ENCODE measurements at regions not wholly inside any gene's neighbourhood (a gene's known extent, or its start where the extent isn't known, plus 50 kb on each side); places are given as distances from the start of the nearest gene placed in this dataset.

- no peak for ATAC-seq
- ChIA-PET CTCF (no interaction called here), RAD21 (ENCODE audit: low non-redundant PET in 1 of 2, low total read pairs in 2 of 2, uncharacterized antibody in 2 of 2, unreplicated experiment in 2 of 2) (no interaction called here), POLR2A (no interaction called here)
- no peak for DNase-seq (ENCODE audit: low read depth, low spot score)
- Histone ChIP-seq H4K20me1 (ENCODE audit: insufficient read depth) (no peaks in the 10 kb centered on the region), H3K4me2 (ENCODE audit: low read length) (no peak overlapping the region), H3K27ac (ENCODE audit: low read depth, low read length) (no peak overlapping the region), H3K9ac (ENCODE audit: low read length) (no peak overlapping the region), H3K9me2 (ENCODE audit: insufficient read depth) (no peaks in the 10 kb centered on the region), H3K9me3 (ENCODE audit: control insufficient read depth in 1 of 2, insufficient read depth in 1 of 2, low read depth in 1 of 2, low read length in 2 of 2) (peaks cover 0 to 6% of the 10 kb centered on the region in 2 experiments; a peak in 2 of 4 replicates), H3K4me1 (ENCODE audit: control insufficient read depth in 1 of 2, insufficient read depth in 2 of 2, low read length in 2 of 2) (no peaks in the 10 kb centered on the region), H3K36me3 (ENCODE audit: control insufficient read depth in 1 of 2, insufficient read depth in 2 of 2, low read length in 2 of 2) (no peaks in the 10 kb centered on the region), H2AFZ (ENCODE audit: low read depth, low read length, poor library complexity, severe bottlenecking) (no peak overlapping the region), H3K79me2 (ENCODE audit: insufficient read depth, low read length) (no peaks in the 10 kb centered on the region), H3K4me3 (replicated peaks in 1 of 2; ENCODE audit: low read depth in 1 of 2, low read length in 2 of 2) (no peak overlapping the region), H3K27me3 (ENCODE audit: insufficient read depth, low read length) (no peaks in the 10 kb centered on the region)
- no TSS peak for BruUV-seq (replicated peaks)
- TF ChIP-seq EZH2phosphoT487 (IDR thresholded peaks at IDR 0.05; ENCODE audit: borderline replicate concordance), result no peak
- no peak for TF ChIP-seq FOSL1 (IDR thresholded peaks at IDR 0.05; ENCODE audit: low read depth)
- TF ChIP-seq CBX3 (IDR thresholded peaks at IDR 0.05; ENCODE audit: low read depth), result no peak
- no peak for TF ChIP-seq ATF3 (IDR thresholded peaks at IDR 0.05)
- TF ChIP-seq POLR2AphosphoS5 (IDR thresholded peaks at IDR 0.05; ENCODE audit: low read depth, low read length), result no peak
- TF ChIP-seq POLR2A (IDR thresholded peaks at IDR 0.05; ENCODE audit: borderline replicate concordance, extremely low read depth, insufficient read depth, insufficient read length), result no peak
- TF ChIP-seq SRF (IDR thresholded peaks at IDR 0.05; ENCODE audit: low read depth), result no peak
- no peak for TF ChIP-seq CTCF (IDR thresholded peaks at IDR 0.05 in 2 of 3, conservative IDR thresholded peaks at IDR 0.05 in 1 of 3; ENCODE audit: borderline replicate concordance in 1 of 3, insufficient read depth in 1 of 3, low read depth in 2 of 3, low read length in 2 of 3)
- TF ChIP-seq EZH2 (IDR thresholded peaks at IDR 0.05), result no peak
- TF ChIP-seq CEBPB (IDR thresholded peaks at IDR 0.05; ENCODE audit: low read depth), result no peak
- intact Hi-C loops (cut with micrococcal nuclease), result no loop called here
Observed at GRCh38 chr15:93780073-93780472, 451.3 kb upstream of the MCTP2 start.

GRCh38 chr15:93779341-93779740, 452.0 kb upstream of the MCTP2 start:
- intact Hi-C loops (cut with micrococcal nuclease), result no loop called here
- H3K4me3 ChIP-seq (replicated peaks in 1 of 2; ENCODE audit: low read depth in 1 of 2, low read length in 2 of 2), result no peak overlapping the region
- H2AFZ ChIP-seq (ENCODE audit: low read depth, low read length, poor library complexity, severe bottlenecking), result no peak overlapping the region
- no peak overlapping the region for H3K27ac ChIP-seq (ENCODE audit: low read depth, low read length)
- no peaks in the 10 kb centered on the region for H3K9me2 ChIP-seq (ENCODE audit: insufficient read depth)
- no peaks in the 10 kb centered on the region for H3K27me3 ChIP-seq (ENCODE audit: insufficient read depth, low read length)
- ChIA-PET CTCF (no interaction called here), RAD21 (ENCODE audit: low non-redundant PET in 1 of 2, low total read pairs in 2 of 2, uncharacterized antibody in 2 of 2, unreplicated experiment in 2 of 2) (no interaction called here), POLR2A (no interaction called here)
- H3K36me3 ChIP-seq (ENCODE audit: control insufficient read depth in 1 of 2, insufficient read depth in 2 of 2, low read length in 2 of 2), result no peaks in the 10 kb centered on the region
- no peaks in the 10 kb centered on the region for H3K79me2 ChIP-seq (ENCODE audit: insufficient read depth, low read length)
- no peak overlapping the region for H3K9ac ChIP-seq (ENCODE audit: low read length)
- DNase-seq (ENCODE audit: low read depth, low spot score) (no peak), ATAC-seq (no peak)
- H3K4me2 ChIP-seq (ENCODE audit: low read length), result no peak overlapping the region
- BruUV-seq (replicated peaks), result no TSS peak
- H3K4me1 ChIP-seq (ENCODE audit: control insufficient read depth in 1 of 2, insufficient read depth in 2 of 2, low read length in 2 of 2), result no peaks in the 10 kb centered on the region
- H3K9me3 ChIP-seq (ENCODE audit: control insufficient read depth in 1 of 2, insufficient read depth in 1 of 2, low read depth in 1 of 2, low read length in 2 of 2), result peaks cover 0 to 6% of the 10 kb centered on the region in 2 experiments; a peak in 2 of 4 replicates
- H4K20me1 ChIP-seq (ENCODE audit: insufficient read depth), result no peaks in the 10 kb centered on the region
- no peak for TF ChIP-seq SP1 (IDR thresholded peaks at IDR 0.05; ENCODE audit: low read depth)
- no peak for TF ChIP-seq SIN3A (IDR thresholded peaks at IDR 0.05; ENCODE audit: low read depth)
- no peak for TF ChIP-seq POLR2AphosphoS5 (IDR thresholded peaks at IDR 0.05; ENCODE audit: low read depth, low read length)
- no peak for TF ChIP-seq REST (IDR thresholded peaks at IDR 0.05; ENCODE audit: low read depth)
- TF ChIP-seq EZH2 (IDR thresholded peaks at IDR 0.05), result no peak
- no peak for TF ChIP-seq ATF3 (IDR thresholded peaks at IDR 0.05)
